Lower leg skin (tissue), 3 donors: ENCODE measurements at regions not wholly inside any gene's neighbourhood (a gene's known extent, or its start where the extent isn't known, plus 50 kb on each side); places are given as distances from the start of the nearest gene placed in this dataset.

Experiments used
- CTCF ChIP-seq, 3 donors: fragments of 450-650 bp; IDR thresholded peaks; one replicate each; pipeline ENCODE4 v1.5.1; 2016; ENCODE audit warnings: antibody characterized with exemption in 3 of 3, mild to moderate bottlenecking in 3 of 3, moderate library complexity in 2 of 3
- POLR2A ChIP-seq, 2 donors: fragments of 450-650 bp; IDR thresholded peaks; one replicate each; pipeline ENCODE4 v1.6.1; 2016 to 2017; ENCODE audit warnings: antibody characterized with exemption in 2 of 2, mild to moderate bottlenecking in 1 of 2, moderate library complexity in 1 of 2

- no peak for TF ChIP-seq CTCF (IDR thresholded peaks at IDR 0.05)
- no peak for TF ChIP-seq POLR2A (IDR thresholded peaks at IDR 0.05)
Measured at GRCh38 chr4:31065086-31065485, 344.9 kb downstream of the PCDH7 start.
